B cell (primary cell): ENCODE measurements at regions not wholly inside any gene's neighbourhood (a gene's known extent, or its start where the extent isn't known, plus 50 kb on each side); places are given as distances from the start of the nearest gene placed in this dataset.

Experiments
- ATAC-seq: fragments of 200-7000 bp; cut with Tn5 transposase; one replicate; pipeline ENCODE4 v1.10.0; 2021; ENCODE audit warnings: low read depth, mild to moderate bottlenecking, moderate number of reproducible peaks, moderate library complexity
- CTCF ChIA-PET: fragments of 350-600 bp; sonication (Branson Sonifier 250); formaldehyde crosslinking; loops from one replicate; lab custom pipeline; 2021; ENCODE audit warnings: antibody characterized with exemption, inconsistent platforms; lab: Charles Lee
- POLR2A ChIA-PET: fragments of 350-600 bp; sonication (Branson Sonifier 250); formaldehyde crosslinking; loops from one replicate; lab custom pipeline; 2021; ENCODE audit warnings: antibody characterized with exemption; lab: Charles Lee
- DNase-seq: peaks from one replicate; pipeline ENCODE4 v3.0.0; 2013
- H2AFZ ChIP-seq: 2 replicates; pipeline ENCODE4 v1.6.1; 2012; ENCODE audit warnings: mild to moderate bottlenecking, low read depth, low read length; ENCODE audit not compliant: insufficient read depth, poor library complexity, severe bottlenecking
- H3K27ac ChIP-seq, 2 donors: 1 replicate in 1 of 2; 2 replicates in 1 of 2; pipeline ENCODE4 v1.5.1; 2012 to 2013; ENCODE audit warnings: low read length in 2 of 2, mild to moderate bottlenecking in 2 of 2, moderate library complexity in 1 of 2
- H3K27me3 ChIP-seq, 4 experiments: fragments of 200-600 bp in 1 of 4; sonication (generic) in 1 of 4; replicated peaks in 1 of 4; 1 replicate in 2 of 4; 2 replicates in 2 of 4; pipeline versions ENCODE4 v1.6.1 to v1.7.0; 2013 to 2016; ENCODE audit warnings: low read length in 3 of 4, mild to moderate bottlenecking in 2 of 4, mixed read lengths in 1 of 4, moderate library complexity in 1 of 4; ENCODE audit not compliant: insufficient read depth in 4 of 4, control insufficient read depth in 3 of 4; ENCODE audit errors: control extremely low read depth in 1 of 4
- H3K36me3 ChIP-seq, 2 experiments: replicated peaks in 1 of 2; 1 replicate in 1 of 2; 2 replicates in 1 of 2; pipeline versions ENCODE4 v1.6.1 to v1.7.1; 2013; ENCODE audit warnings: low read length in 1 of 2; ENCODE audit not compliant: insufficient read depth in 2 of 2, control insufficient read depth in 1 of 2; ENCODE audit errors: control extremely low read depth in 1 of 2, extremely low read depth in 1 of 2
- H3K4me1 ChIP-seq, 2 donors: fragments of 200-600 bp in 1 of 2; sonication (generic) in 1 of 2; 1 replicate in 1 of 2; 2 replicates in 1 of 2; pipeline versions ENCODE4 v1.5.1 to v1.6.1; 2013 to 2017; ENCODE audit warnings: low read length in 2 of 2; ENCODE audit not compliant: control insufficient read depth in 2 of 2, insufficient read depth in 2 of 2
- H3K4me2 ChIP-seq: replicated peaks from 2 replicates; pipeline ENCODE3; 2012; ENCODE audit warnings: mild to moderate bottlenecking, low read depth, low read length; ENCODE audit not compliant: poor library complexity, severe bottlenecking
- H3K4me3 ChIP-seq, 5 experiments: fragments of 200-600 bp in 1 of 5; sonication (generic) in 1 of 5; 1 replicate in 3 of 5; 2 replicates in 2 of 5; pipeline versions ENCODE4 v1.5.1 to v1.7.0; 2011 to 2016; ENCODE audit warnings: low read length in 4 of 5, mild to moderate bottlenecking in 4 of 5, low read depth in 2 of 5, control low read depth in 1 of 5, moderate library complexity in 1 of 5; ENCODE audit not compliant: insufficient read depth in 1 of 5; ENCODE audit errors: control extremely low read depth in 1 of 5, extremely low read depth in 1 of 5
- H3K79me2 ChIP-seq: fragments of 200-600 bp; sonication (generic); one replicate; pipeline ENCODE4 v1.6.0; 2016; ENCODE audit warnings: low read length; ENCODE audit not compliant: control insufficient read depth, insufficient read depth
- H3K9ac ChIP-seq: fragments of 200-600 bp; sonication (generic); 2 replicates; pipeline ENCODE4 v1.6.1; 2017; ENCODE audit warnings: mild to moderate bottlenecking, low read length, moderate library complexity
- H3K9me3 ChIP-seq, 3 donors: one replicate each; pipeline versions ENCODE4 v1.6.1 to v1.7.1; 2013; ENCODE audit warnings: low read length in 2 of 3; ENCODE audit not compliant: control insufficient read depth in 2 of 3, insufficient read depth in 1 of 3; ENCODE audit errors: control extremely low read depth in 1 of 3
- H4K20me1 ChIP-seq: 2 replicates; pipeline ENCODE4 v1.6.0; 2012; ENCODE audit warnings: mild to moderate bottlenecking, low read length; ENCODE audit not compliant: insufficient read depth, control insufficient read depth, poor library complexity, severe bottlenecking
- H3K27ac Mint-ChIP-seq: one replicate; pipeline ENCODE4 v1.8.0; 2021; ENCODE audit warnings: mixed read lengths
- H3K27me3 Mint-ChIP-seq: one replicate; pipeline ENCODE4 v1.8.0; 2021; ENCODE audit warnings: mixed read lengths
- H3K4me1 Mint-ChIP-seq: one replicate; pipeline ENCODE4 v1.8.0; 2021; ENCODE audit warnings: mixed read lengths
- H3K4me3 Mint-ChIP-seq: one replicate; pipeline ENCODE4 v1.8.0; 2021; ENCODE audit warnings: mixed read lengths
- H3K9me3 Mint-ChIP-seq: one replicate; pipeline ENCODE4 v1.8.0; 2022; ENCODE audit warnings: mixed read lengths; ENCODE audit not compliant: insufficient read depth
- CTCF ChIP-seq: fragments of 200-600 bp; IDR thresholded peaks from one replicate; pipeline ENCODE4 v1.8.0; 2022; ENCODE audit warnings: antibody characterized with exemption, mild to moderate bottlenecking
- EZH2 ChIP-seq: IDR thresholded peaks from 2 replicates; pipeline ENCODE4 v1.6.1; 2012; ENCODE audit warnings: borderline replicate concordance, low read depth, mild to moderate bottlenecking, moderate library complexity, low read length; ENCODE audit not compliant: insufficient read depth, poor library complexity, severe bottlenecking
- WGBS: methylation state at CpG from one replicate; pipeline ENCODE4 v1.1.5; 2013; ENCODE audit warnings: missing lambda C conversion rate; ENCODE audit not compliant: insufficient coverage; 5-methylcytosine and 5-hydroxymethylcytosine counted together
- intact Hi-C: fragments of 100-400 bp; cut with micrococcal nuclease; formaldehyde crosslinking; loops from one replicate; pipeline ENCODE4 v1.10.0; 2022

- Histone ChIP-seq H3K9ac (no peak overlapping the region), H3K27me3 (no peaks in the 10 kb centered on the region), H3K4me1 (no peaks in the 10 kb centered on the region), H3K4me2 (no peak overlapping the region), H2AFZ (no peak overlapping the region), H3K27ac (no peak overlapping the region), H3K9me3 (peaks cover 0 to 3% (median 0%) of the 10 kb centered on the region in 3 donors), H3K79me2 (no peaks in the 10 kb centered on the region), H4K20me1 (no peaks in the 10 kb centered on the region), H3K36me3 (no peaks in the 10 kb centered on the region), H3K4me3 (no peak overlapping the region)
- Mint-ChIP-seq H3K4me3 (no peak overlapping the region), H3K27ac (no peak overlapping the region), H3K9me3 (no peaks in the 10 kb centered on the region), H3K4me1 (no peaks in the 10 kb centered on the region), H3K27me3 (no peaks in the 10 kb centered on the region)
- no peak for DNase-seq
- WGBS: 100% methylated on average over 2 of the region's 5 CpGs
- no peak for ATAC-seq
- intact Hi-C loops: no loop called here
- ChIA-PET POLR2A (no interaction called here), CTCF (no interaction called here)
- TF ChIP-seq EZH2 (no peak), CTCF (no peak)
Measured at GRCh38 chr1:82783044-82783443, 982.3 kb downstream of the ADGRL2 start.

DNA sequence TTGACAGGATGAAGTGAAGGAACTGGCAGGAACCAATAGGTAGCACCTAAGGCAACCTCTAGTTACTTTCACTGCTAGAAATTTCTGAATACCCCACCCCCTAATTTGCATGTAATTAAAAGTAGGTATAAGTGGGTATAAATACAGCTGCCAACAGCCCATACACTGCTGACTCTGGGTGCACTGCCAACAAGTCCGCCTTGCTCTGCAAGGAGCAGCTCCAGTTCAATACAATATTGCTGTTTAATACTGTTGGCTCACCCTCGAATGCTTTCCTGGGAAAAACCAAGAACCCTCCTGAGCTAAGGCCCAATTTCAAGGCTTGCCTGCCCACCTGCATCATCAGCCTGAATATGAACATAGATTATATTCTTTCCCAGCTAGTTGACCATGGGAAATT, 981.9 kb downstream of the ADGRL2 start:
- DNase-seq: no peak
- no peak for ATAC-seq
- H3K27me3 ChIP-seq: no peaks in the 10 kb centered on the region
- no peak overlapping the region for H2AFZ ChIP-seq
- peaks cover 0 to 3% (median 0%) of the 10 kb centered on the region in 3 donors for H3K9me3 ChIP-seq
- CTCF ChIA-PET: no interaction called here
- Mint-ChIP-seq H3K4me1 (no peaks in the 10 kb centered on the region), H3K4me3 (no peak overlapping the region), H3K27ac (no peak overlapping the region), H3K9me3 (no peaks in the 10 kb centered on the region), H3K27me3 (no peaks in the 10 kb centered on the region)
- no peaks in the 10 kb centered on the region for H3K4me1 ChIP-seq
- TF ChIP-seq EZH2 (no peak), CTCF (no peak)
- H3K27ac ChIP-seq: no peak overlapping the region
- H3K4me3 ChIP-seq: no peak overlapping the region
- no peaks in the 10 kb centered on the region for H4K20me1 ChIP-seq
- 100% methylated on average over 1 of the region's 2 CpGs for WGBS
- no peak overlapping the region for H3K9ac ChIP-seq
- POLR2A ChIA-PET: no interaction called here
- H3K36me3 ChIP-seq: no peaks in the 10 kb centered on the region
- intact Hi-C loops: no loop called here
- H3K4me2 ChIP-seq: no peak overlapping the region
- no peaks in the 10 kb centered on the region for H3K79me2 ChIP-seq
